HG03460 (cell line): ENCODE measurements at regions not wholly inside any gene's neighbourhood (a gene's known extent, or its start where the extent isn't known, plus 50 kb on each side); places are given as distances from the start of the nearest gene placed in this dataset.

Experiments used
- ATAC-seq: cut with Tn5 transposase; IDR thresholded peaks from one replicate; pipeline ENCODE4 v1.9.1; 2021; ENCODE audit not compliant: unreplicated experiment

DNA sequence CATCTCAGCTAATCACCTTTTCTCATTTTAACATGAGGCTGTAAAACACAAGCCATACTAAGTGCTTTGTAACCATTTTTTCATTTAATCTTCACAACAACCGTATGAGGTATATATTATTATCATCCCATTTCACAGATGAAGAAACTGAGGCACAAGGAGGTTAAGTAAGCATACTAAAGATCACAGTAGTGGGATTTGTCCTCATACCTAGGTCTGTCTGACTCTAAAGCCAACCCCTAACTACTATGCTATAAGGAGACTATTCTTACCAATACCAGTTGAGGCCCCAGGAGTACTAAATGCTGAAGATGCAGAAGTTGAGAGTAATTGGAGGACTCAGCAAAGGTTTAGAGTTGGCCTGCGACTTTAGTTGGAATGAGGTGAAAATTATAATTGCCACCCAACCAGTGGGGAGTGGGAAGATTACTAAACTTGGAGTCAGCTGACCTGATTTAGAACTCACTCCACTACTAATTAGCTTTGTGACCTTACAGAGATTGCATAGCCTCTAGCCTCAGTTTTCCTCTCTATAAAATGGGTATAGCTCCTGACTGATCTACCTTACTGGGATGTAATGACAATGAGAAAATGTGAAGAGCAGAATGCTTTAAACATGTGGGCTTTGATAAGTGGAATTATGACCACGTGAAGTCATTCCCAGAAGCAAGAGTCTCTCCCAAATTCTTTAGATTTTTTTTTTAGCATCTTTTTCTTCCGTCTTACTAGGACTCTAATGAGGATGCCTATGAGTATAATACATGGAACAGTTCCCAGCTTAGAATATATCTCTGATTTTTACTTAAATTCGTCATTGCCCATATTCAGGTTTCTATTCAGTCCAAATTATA is 85.8 kb upstream of the IPO9 start:
- no peak for ATAC-seq

DNA sequence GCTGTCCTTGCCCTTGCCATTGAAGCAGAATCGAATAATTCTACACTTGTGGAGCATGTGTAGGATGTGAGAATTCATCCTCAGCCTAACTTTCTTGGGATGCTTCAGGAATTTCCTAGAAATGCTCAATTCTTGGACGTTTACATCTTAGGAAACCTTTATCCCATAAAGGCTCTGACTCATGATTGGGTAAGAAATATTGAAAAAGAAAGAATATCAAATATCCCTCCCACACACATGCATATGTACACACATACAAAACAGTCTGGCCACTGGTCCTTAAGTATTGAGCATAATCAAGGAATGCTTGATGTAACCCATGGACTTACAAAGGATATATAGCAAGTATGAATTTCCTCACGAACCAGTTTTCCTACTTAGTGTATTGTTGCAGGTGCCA is 83.9 kb upstream of the IPO9 start:
- ATAC-seq, result no peak

DNA sequence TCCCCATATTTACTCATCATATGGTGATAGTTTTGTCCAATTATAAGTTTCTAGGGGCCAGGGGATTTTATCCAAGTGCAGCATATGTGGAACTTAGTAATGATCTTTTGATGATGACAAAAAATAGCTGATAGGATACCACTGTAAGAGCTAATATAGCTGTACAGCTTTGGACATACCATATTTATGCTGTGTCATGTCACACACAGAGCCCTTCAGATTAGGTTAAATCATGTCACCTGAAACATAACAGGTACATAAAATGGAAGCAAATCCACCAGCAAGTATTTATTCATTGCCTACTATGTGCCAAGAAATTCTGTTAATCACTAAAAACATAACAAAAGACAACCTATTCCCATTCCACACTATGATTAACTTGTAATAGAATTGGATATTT is 82.8 kb upstream of the IPO9 start:
- ATAC-seq, result no peak

DNA sequence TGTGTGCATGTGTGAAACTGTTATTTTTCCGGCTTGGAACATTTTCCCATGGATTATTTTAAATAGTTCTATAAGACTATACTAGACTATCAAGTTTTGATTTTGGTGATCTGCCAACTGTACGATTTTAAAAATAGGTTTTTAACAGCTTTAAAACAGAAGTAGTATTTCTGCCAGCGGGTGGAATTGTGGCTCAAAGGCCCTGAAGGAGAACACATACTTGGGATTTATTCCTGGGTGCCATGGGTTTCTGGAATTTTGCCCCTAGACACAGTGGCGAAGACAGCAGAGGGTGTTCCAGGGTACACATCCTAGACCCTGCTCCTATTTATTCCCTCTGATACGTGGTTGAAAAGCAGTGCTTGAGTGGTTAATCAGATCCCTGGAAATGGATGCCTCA is 81.7 kb upstream of the IPO9 start:
- no peak for ATAC-seq

DNA sequence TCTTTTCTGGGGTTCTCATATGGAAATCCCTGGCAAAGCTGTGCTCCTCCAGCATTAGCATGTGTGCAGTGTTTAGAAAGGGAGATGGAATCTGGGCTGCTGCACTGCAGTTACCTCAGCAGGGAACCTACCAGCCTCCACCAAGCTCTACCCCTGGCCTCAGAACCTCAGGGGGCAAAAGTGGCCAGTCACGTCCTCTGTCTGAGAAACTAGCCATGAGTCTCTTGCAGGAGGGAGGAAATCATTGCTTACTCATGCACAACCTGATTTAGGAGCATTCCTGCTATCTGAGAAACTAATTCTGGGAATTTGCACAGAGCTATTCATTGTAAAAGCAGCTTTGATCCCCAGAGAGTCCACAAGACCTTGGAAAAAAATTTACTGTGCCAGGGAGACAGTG is 80.6 kb upstream of the IPO9 start:
- no peak for ATAC-seq

DNA sequence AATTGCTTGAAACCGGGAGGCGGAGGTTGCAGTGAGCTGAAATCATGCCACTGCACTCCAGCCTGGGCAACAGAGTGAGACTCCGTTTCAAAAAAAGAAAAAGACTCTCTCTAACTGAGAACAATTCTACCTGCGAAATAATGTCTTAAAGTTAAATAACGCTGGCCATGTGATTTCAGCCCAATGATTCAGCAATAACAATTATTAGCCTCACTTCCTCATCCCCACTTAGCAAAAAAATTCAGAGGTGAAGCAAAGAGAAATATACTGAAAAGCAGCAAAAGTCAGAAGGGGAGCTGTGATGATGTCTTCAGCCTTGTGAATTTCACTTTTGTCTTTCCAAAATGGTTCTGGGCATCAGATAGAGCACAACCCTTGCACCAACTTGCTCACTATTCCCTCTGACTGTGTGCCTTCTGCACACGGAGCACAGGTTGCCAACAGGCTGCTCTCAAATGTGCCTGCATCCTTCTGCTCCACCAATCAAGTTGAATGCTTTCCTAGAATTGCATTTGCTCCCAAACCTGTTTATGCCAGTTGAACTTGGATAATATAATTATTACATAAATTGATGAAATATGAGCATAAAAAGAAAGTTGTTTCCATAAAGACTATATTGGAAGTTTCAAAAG is 79.8 kb upstream of the IPO9 start:
- ATAC-seq, result no peak

DNA sequence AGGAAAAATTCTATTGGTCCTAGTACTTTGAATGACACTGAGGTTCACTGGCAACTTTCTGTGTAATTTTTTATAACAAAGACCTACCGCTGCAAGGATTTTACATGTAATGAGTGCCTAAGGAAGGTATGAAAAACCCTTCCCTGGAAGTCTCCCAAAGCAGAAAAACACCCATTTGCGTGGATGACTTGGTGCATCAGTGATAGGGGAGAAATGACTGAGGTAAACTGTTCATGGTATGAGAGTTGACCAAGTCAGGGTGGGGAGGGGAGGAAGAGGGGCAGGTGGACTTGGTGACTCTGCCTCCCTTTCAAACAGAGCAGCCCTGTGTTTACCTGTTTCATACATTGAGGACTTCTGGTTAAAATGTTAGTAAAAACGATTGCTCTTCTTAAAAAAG is 78.8 kb upstream of the IPO9 start:
- ATAC-seq, result no peak

- no peak for ATAC-seq
Observed at GRCh38 chr1:201750934-201751333, 78.0 kb upstream of the IPO9 start.

GRCh38 chr1:201751872-201752271 is 77.1 kb upstream of the IPO9 start:
- no peak for ATAC-seq

DNA sequence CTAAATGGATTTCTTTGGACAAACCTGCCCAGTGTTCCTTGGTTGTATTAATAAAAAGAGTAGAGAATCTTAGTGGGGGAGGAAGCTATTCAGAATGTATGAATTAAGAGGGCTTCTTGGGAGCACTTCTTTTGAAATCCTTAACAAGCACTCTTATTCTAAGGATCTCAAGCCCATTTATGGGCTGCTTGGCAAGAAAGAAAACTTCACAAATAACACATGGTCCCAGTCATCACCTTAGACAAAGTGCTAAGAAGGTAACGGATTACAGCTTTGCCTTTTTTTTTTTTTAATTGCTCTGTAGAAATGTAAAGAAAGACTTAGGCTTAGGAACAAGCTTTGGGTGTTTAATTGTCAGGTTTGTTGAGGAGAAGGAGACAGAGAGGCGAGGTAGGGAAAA is 76.6 kb upstream of the IPO9 start:
- ATAC-seq, result no peak

DNA sequence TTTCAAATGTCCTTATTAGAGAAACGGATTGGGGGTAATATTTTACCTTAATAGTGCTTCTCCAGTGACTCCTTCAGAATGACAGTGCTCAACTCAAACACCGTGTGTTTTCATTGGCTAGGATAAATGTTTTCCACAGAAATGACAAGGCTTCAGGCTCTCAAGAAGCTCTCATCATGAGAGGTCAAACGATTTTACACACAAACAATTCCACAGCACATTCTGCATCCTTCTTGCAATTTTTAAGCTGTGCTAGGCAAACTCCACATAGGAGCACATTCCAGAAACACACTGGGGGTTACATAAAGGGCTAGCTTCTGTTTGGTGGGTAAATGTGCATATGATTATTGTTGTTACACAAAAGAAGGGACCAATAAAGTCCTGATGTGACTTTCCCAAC is 75.5 kb upstream of the IPO9 start:
- no peak for ATAC-seq

GRCh38 chr1:201754353-201754752 is 74.6 kb upstream of the IPO9 start:
- ATAC-seq, result no peak

DNA sequence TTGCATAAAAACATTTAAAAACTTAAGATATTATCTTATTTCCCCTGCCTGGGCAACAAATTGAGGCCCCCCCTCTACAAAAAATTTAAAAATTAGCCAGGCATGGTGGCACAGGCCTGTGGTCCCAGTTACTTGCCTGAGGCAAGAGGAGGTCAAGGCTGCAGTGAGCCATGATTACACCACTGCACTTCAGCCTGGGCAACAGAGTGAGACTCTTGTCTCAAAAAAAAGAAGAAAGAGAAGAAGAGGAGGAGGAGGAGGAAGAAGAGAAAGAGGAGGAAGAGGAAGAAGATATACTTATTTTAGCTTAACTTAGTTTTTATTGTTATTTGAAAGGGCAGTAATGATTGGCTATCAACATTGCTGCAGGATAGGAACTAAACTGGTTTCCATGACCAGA is 73.8 kb upstream of the IPO9 start:
- no peak for ATAC-seq

- no peak for ATAC-seq
Observed at GRCh38 chr1:201756406-201756805, 72.6 kb upstream of the IPO9 start.

DNA sequence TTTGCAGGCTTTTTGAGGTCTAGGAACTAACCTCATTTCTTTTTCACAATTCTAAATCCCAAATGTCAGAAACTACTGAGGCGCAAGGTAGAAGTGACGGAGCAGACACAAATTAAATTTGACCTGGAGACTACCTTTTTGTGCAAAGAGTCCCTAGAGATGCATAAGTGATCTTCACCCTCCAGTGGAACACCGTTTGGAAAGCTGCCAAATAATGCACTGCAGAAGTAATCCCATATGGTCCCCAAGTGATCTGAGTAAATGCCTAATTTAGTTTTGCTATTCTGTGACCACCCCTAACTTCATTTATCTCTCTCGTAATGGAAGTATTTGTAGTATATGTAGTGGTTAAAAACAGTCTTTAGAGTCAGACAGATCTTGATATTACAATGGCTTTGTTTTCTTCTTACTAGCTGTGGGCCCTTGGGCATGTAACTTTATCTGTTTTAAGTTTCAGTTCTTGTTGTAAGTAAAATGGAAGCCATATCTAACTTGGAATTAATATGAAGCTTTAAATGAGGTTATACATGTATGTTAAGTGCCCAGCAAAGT is 70.4 kb upstream of the IPO9 start:
- no peak for ATAC-seq

DNA sequence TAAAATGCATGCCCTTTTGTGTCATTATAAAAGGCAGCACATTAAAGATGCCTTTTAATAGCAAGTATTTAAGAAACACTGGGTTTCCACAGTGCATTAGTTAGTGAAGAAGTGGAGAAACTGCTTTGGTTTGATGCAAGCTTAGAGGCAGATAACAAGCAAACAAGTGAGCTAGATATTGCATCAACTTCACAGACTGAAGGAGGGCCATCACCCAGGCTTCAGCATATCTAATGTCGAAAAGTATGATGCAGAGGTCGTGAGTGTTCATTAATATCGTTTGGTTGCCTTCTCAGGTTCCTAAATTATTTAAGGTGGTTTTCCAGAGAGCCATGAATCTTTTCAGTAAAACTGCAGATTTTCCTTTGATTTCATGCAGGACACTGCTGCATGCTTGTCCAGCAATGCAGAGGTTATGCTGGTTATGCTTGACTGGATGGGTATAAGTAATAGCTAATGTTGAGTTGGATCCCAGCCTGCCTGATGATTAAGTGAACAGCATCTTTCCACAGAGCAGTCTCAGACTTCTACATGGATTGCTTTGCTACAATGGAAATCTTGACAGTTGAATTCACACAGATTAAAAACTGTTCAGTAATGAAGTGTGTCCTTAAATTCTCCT is 69.7 kb upstream of the IPO9 start:
- no peak for ATAC-seq

DNA sequence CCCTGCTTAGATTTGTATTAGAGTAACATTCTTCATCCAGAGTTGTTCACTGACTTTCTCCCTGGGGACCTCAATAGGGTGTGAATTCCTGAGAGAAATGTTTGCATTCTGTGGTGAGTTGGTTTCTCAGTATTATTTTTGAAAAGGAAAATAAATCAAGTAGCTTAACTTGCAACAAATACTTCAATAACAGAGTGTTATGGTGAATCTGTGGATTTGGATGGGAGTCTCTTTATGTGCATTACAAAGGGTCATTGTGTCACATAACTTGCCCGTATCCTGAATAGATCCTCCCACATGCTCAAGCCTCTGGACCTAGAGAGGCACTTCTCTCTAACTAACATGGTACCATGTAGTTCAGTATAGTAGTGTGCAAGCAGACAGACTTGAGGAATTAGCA is 68.4 kb upstream of the IPO9 start:
- no peak for ATAC-seq

GRCh38 chr1:201761178-201761577 is 67.8 kb upstream of the IPO9 start:
- ATAC-seq, result no peak

DNA sequence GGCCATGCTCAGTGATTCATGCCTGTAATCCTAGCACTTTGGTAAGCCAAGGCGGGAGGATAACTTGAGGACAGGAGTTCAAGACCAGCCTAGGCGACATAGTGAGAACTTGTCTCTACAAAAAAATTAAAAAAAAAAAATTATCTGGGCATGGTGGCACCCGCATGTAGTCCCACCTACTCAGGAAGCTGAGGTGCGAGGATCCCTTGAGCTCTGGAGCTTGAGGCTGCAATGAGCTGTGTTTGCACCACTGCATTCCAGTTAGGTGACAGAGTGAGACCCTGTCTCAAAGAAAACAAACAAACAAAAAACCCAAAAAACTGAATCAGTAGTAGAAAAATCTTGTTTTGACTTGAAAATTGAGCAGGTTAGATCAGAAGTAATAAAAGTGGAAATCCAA is 67.1 kb upstream of the IPO9 start:
- ATAC-seq, result no peak

DNA sequence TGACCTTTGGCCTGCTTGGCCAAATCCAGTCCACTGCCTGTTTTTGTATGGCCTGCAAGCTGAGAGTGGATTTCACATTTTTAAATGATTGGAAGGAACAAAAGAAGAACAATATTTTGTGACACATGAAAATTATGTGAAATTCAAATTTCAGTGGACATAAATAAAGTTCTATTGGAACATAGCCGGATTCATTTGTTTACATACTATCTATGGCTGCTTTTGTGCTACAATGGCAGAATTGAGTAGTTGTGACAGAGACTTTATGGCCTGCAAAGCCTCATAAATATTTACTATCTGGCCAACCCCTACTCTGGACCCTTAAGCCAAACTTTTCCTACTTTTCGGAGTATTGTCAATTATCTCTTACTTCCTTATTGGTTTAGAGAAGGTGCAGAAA is 66.6 kb upstream of the IPO9 start:
- ATAC-seq, result no peak

DNA sequence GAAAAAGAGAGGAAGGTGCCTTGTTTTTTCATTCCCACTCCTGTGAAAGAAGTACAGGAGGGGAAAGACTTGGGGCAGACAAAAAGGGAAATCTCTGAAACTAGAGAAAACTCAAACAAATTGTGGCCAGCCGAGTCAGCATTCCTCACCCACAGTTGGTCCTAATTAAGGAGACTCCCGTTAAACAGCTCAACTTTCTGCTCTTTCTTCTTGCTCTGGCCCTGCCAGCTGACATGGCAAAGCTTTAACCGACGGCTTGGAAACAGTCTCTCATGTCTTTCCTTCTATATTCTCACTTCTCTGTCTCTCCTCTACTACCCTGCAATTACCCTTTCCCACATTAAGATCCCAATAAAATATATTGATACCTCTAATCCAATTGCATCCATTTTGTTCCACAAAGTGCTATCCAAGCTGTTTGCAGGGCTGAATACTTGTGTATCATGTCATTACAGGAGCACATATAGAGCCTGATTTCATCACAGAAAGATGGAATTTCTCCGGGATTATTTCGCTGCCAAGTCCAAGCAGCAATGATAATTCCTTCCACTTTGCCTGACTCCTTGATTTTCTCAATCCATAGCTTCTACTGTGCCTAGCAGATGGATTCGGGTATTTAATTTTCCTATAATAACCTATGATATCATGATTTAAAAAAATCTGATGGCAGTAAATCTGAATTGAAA is 65.4 kb upstream of the IPO9 start:
- ATAC-seq, result no peak

DNA sequence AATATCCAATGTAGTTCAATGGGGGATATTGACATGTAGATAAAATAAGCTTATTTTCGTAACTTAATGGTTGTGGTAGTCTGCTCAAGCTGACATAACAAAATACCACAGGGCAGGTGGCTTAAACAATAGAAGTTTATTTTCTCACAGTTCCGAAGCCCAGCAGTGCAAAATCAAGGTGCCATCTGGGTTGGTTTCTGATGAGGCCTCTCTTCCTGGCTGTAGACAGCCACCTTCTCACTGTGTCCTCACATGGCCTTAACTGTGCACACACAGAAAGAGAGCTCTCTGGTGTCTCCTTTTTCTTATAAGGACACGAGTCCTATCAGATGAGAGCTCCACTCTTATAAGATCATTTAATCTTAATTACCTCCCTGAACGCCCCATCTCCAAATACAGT is 64.8 kb upstream of the IPO9 start:
- no peak for ATAC-seq
